ENCODE measurements at regions not wholly inside any gene's neighbourhood (a gene's known extent, or its start where the extent isn't known, plus 50 kb on each side); places are given as distances from the start of the nearest gene placed in this dataset.

DNA sequence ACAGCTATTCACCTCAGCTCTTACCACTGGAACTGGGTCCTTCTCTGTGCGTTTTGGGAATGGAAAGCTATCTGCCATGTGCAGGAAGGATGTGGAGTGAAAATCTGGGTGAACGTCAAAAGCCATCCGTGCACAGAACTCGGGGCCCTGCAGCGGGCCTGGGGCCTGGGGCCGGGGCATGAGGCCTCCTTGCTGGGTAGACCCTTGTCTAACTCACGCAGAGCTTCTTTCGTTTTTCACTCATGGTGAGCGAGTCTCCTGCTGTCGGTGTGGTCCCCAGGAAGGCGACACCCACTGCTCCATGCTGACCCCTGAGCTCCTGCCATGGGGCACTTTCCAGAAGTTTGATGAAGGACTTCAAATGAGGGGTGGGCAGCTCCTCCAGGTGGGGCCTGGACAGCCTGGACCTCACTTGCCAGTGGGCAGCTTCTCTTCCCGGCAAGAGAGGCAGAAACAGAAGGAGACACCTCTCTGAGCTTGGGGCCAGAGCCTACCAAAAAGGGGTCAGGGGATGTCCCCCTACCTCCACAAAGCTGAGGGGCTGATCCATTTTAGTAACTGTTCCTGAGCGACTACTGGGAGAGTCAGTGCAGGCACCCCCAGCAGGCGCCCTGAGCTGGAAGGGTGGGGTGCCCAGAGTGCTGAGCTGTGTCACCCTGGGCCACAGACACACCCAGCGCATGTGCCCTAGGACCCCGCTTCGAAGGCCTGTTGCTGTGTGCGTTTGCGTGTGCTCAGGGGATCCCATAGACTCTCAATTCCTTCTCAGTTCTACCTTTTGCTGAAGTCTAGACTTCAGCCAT, 117.7 kb upstream of the HDAC4 start:
- Histone ChIP-seq H3K27me3 (ENCODE audit: control insufficient read depth in 2 of 2, insufficient read depth in 1 of 2, low read length in 1 of 2) (peaks cover 0 to 1% of the 10 kb centered on the region in 2 donors), H3K4me3 (ENCODE audit: low read length in 2 of 2) (no peak overlapping the region), H3K36me3 (ENCODE audit: control insufficient read depth in 2 of 2, insufficient read depth in 2 of 2, low read length in 1 of 2) (no peaks in the 10 kb centered on the region), H3K4me1 (ENCODE audit: control insufficient read depth in 2 of 2, insufficient read depth in 2 of 2, low read length in 2 of 2) (peaks cover 5 to 26% of the 10 kb centered on the region in 2 donors), H3K27ac (ENCODE audit: low read depth in 1 of 2, low read length in 1 of 2) (no peak overlapping the region), H3K9me3 (ENCODE audit: control insufficient read depth in 2 of 2, insufficient read depth in 1 of 2, low read length in 1 of 2) (peaks cover 0 to 3% of the 10 kb centered on the region in 2 donors)
- no peak for DNase-seq (ENCODE audit: low read depth in 6 of 9, low spot score in 9 of 9)
- 93% methylated on average over 19 of the region's 19 CpGs for WGBS

- H3K27ac ChIP-seq (ENCODE audit: low read depth in 1 of 2, low read length in 1 of 2), result no peak overlapping the region
- no peaks in the 10 kb centered on the region for H3K36me3 ChIP-seq (ENCODE audit: control insufficient read depth in 2 of 2, insufficient read depth in 2 of 2, low read length in 1 of 2)
- 98% methylated on average over 16 of the region's 16 CpGs for WGBS
- H3K9me3 ChIP-seq (ENCODE audit: control insufficient read depth in 2 of 2, insufficient read depth in 1 of 2, low read length in 1 of 2), result peaks cover 0 to 3% of the 10 kb centered on the region in 2 donors
- DNase-seq (ENCODE audit: low read depth in 6 of 9, low spot score in 9 of 9), result no peak
- no peak overlapping the region for H3K4me3 ChIP-seq (ENCODE audit: low read length in 2 of 2)
- H3K27me3 ChIP-seq (ENCODE audit: control insufficient read depth in 2 of 2, insufficient read depth in 1 of 2, low read length in 1 of 2), result no peaks in the 10 kb centered on the region
- peaks cover 5 to 26% of the 10 kb centered on the region in 2 donors for H3K4me1 ChIP-seq (ENCODE audit: control insufficient read depth in 2 of 2, insufficient read depth in 2 of 2, low read length in 2 of 2)
Observed at GRCh38 chr2:239517686-239518085, 116.9 kb upstream of the HDAC4 start.

- DNase-seq (ENCODE audit: low read depth in 6 of 9, low spot score in 9 of 9), result no peak
- Histone ChIP-seq H3K4me1 (ENCODE audit: control insufficient read depth in 2 of 2, insufficient read depth in 2 of 2, low read length in 2 of 2) (peaks cover 5 to 26% of the 10 kb centered on the region in 2 donors), H3K27ac (ENCODE audit: low read depth in 1 of 2, low read length in 1 of 2) (no peak overlapping the region), H3K27me3 (ENCODE audit: control insufficient read depth in 2 of 2, insufficient read depth in 1 of 2, low read length in 1 of 2) (no peaks in the 10 kb centered on the region), H3K9me3 (ENCODE audit: control insufficient read depth in 2 of 2, insufficient read depth in 1 of 2, low read length in 1 of 2) (peaks cover 2 to 11% of the 10 kb centered on the region in 2 donors), H3K4me3 (ENCODE audit: low read length in 2 of 2) (no peak overlapping the region), H3K36me3 (ENCODE audit: control insufficient read depth in 2 of 2, insufficient read depth in 2 of 2, low read length in 1 of 2) (no peaks in the 10 kb centered on the region)
- WGBS, result 97% methylated on average over 11 of the region's 11 CpGs
Observed at GRCh38 chr2:239516954-239517305, 116.1 kb upstream of the HDAC4 start.

GRCh38 chr2:239516286-239516953, 115.6 kb upstream of the HDAC4 start:
- no peaks in the 10 kb centered on the region for H3K36me3 ChIP-seq (ENCODE audit: control insufficient read depth in 2 of 2, insufficient read depth in 2 of 2, low read length in 1 of 2)
- no peaks in the 10 kb centered on the region for H3K27me3 ChIP-seq (ENCODE audit: control insufficient read depth in 2 of 2, insufficient read depth in 1 of 2, low read length in 1 of 2)
- 91% methylated on average over 13 of the region's 13 CpGs for WGBS
- H3K4me1 ChIP-seq (ENCODE audit: control insufficient read depth in 2 of 2, insufficient read depth in 2 of 2, low read length in 2 of 2), result peaks cover 5 to 26% of the 10 kb centered on the region in 2 donors
- DNase-seq (ENCODE audit: low read depth in 6 of 9, low spot score in 9 of 9), result no peak
- H3K27ac ChIP-seq (ENCODE audit: low read depth in 1 of 2, low read length in 1 of 2), result no peak overlapping the region
- peaks cover 2 to 12% of the 10 kb centered on the region in 2 donors for H3K9me3 ChIP-seq (ENCODE audit: control insufficient read depth in 2 of 2, insufficient read depth in 1 of 2, low read length in 1 of 2)
- no peak overlapping the region for H3K4me3 ChIP-seq (ENCODE audit: low read length in 2 of 2)

GRCh38 chr2:239514754-239515530, 114.1 kb upstream of the HDAC4 start:
- DNase-seq (ENCODE audit: low read depth in 6 of 9, low spot score in 9 of 9), result no peak
- H3K27ac ChIP-seq (ENCODE audit: low read depth in 1 of 2, low read length in 1 of 2), result no peak overlapping the region
- WGBS, result 87% methylated on average over 24 of the region's 24 CpGs
- no peaks in the 10 kb centered on the region for H3K36me3 ChIP-seq (ENCODE audit: control insufficient read depth in 2 of 2, insufficient read depth in 2 of 2, low read length in 1 of 2)
- H3K9me3 ChIP-seq (ENCODE audit: control insufficient read depth in 2 of 2, insufficient read depth in 1 of 2, low read length in 1 of 2), result peaks cover 2 to 12% of the 10 kb centered on the region in 2 donors
- no peak overlapping the region for H3K4me3 ChIP-seq (ENCODE audit: low read length in 2 of 2)
- H3K4me1 ChIP-seq (ENCODE audit: control insufficient read depth in 2 of 2, insufficient read depth in 2 of 2, low read length in 2 of 2), result peaks cover 5 to 22% of the 10 kb centered on the region in 2 donors
- no peaks in the 10 kb centered on the region for H3K27me3 ChIP-seq (ENCODE audit: control insufficient read depth in 2 of 2, insufficient read depth in 1 of 2, low read length in 1 of 2)

DNA sequence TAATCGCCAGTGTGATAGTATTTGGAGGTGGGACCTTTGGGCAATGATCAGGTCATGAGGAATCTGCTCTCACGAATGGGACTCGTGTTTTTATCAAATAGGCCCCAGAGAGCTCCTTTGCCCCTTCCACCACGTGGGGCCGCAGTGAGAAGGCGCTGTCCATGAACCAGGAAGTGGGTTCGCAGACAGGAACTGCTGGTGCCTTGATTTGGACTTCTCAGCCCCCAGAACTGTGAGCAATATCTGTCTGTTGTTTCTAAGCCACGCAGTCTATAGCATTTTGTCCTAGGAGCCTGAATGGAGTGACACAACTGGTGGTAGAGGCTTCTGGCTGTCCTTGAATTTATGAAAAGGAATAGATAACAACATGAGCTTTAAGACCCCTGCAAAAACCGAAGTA, 111.2 kb upstream of the HDAC4 start:
- H3K27me3 ChIP-seq (ENCODE audit: control insufficient read depth in 2 of 2, insufficient read depth in 1 of 2, low read length in 1 of 2), result no peaks in the 10 kb centered on the region
- no peak overlapping the region for H3K27ac ChIP-seq (ENCODE audit: low read depth in 1 of 2, low read length in 1 of 2)
- H3K9me3 ChIP-seq (ENCODE audit: control insufficient read depth in 2 of 2, insufficient read depth in 1 of 2, low read length in 1 of 2), result peaks cover 2 to 12% of the 10 kb centered on the region in 2 donors
- no peak overlapping the region for H3K4me3 ChIP-seq (ENCODE audit: low read length in 2 of 2)
- DNase-seq (ENCODE audit: low read depth in 6 of 9, low spot score in 9 of 9), result no peak
- H3K4me1 ChIP-seq (ENCODE audit: control insufficient read depth in 2 of 2, insufficient read depth in 2 of 2, low read length in 2 of 2), result peaks cover 10 to 26% of the 10 kb centered on the region in 2 donors
- no peaks in the 10 kb centered on the region for H3K36me3 ChIP-seq (ENCODE audit: control insufficient read depth in 2 of 2, insufficient read depth in 2 of 2, low read length in 1 of 2)
- WGBS, result 94% methylated on average over 9 of the region's 9 CpGs

GRCh38 chr2:239509373-239510143, 108.7 kb upstream of the HDAC4 start:
- 75% methylated on average over 19 of the region's 19 CpGs for WGBS
- no peaks in the 10 kb centered on the region for H3K27me3 ChIP-seq (ENCODE audit: control insufficient read depth in 2 of 2, insufficient read depth in 1 of 2, low read length in 1 of 2)
- H3K4me3 ChIP-seq (ENCODE audit: low read length in 2 of 2), result no peak overlapping the region
- peaks cover 2 to 17% of the 10 kb centered on the region in 2 donors for H3K9me3 ChIP-seq (ENCODE audit: control insufficient read depth in 2 of 2, insufficient read depth in 1 of 2, low read length in 1 of 2)
- no peak for DNase-seq (ENCODE audit: low read depth in 6 of 9, low spot score in 9 of 9)
- H3K4me1 ChIP-seq (ENCODE audit: control insufficient read depth in 2 of 2, insufficient read depth in 2 of 2, low read length in 2 of 2), result peaks cover 10 to 34% of the 10 kb centered on the region in 2 donors
- no peak overlapping the region for H3K27ac ChIP-seq (ENCODE audit: low read depth in 1 of 2, low read length in 1 of 2)
- H3K36me3 ChIP-seq (ENCODE audit: control insufficient read depth in 2 of 2, insufficient read depth in 2 of 2, low read length in 1 of 2), result no peaks in the 10 kb centered on the region

DNA sequence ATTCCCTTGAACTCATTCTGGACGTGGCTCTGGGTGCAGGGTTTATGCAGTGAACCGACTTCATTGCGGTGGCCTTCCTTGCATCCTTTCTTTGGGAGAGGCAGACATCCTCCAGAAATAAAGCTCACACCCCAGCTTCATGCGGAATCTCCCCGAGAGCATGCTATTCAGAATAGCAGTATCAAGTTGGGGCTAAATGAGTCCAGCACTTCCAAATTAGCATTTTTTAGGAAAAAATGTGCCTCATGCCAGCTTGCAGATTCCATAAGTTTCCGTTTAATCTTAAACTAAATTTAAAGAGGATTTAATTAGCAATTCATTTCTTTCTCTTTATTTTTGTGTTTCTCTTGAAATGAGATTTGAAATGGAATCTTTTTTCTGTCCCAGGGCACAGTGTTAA, 107.4 kb upstream of the HDAC4 start:
- WGBS, result 94% methylated on average over 6 of the region's 6 CpGs
- Histone ChIP-seq H3K27ac (ENCODE audit: low read depth in 1 of 2, low read length in 1 of 2) (no peak overlapping the region), H3K4me3 (ENCODE audit: low read length in 2 of 2) (no peak overlapping the region), H3K36me3 (ENCODE audit: control insufficient read depth in 2 of 2, insufficient read depth in 2 of 2, low read length in 1 of 2) (no peaks in the 10 kb centered on the region), H3K9me3 (ENCODE audit: control insufficient read depth in 2 of 2, insufficient read depth in 1 of 2, low read length in 1 of 2) (peaks cover 2 to 14% of the 10 kb centered on the region in 2 donors), H3K27me3 (ENCODE audit: control insufficient read depth in 2 of 2, insufficient read depth in 1 of 2, low read length in 1 of 2) (no peaks in the 10 kb centered on the region), H3K4me1 (ENCODE audit: control insufficient read depth in 2 of 2, insufficient read depth in 2 of 2, low read length in 2 of 2) (peaks cover 10 to 31% of the 10 kb centered on the region in 2 donors)
- DNase-seq (ENCODE audit: low read depth in 6 of 9, low spot score in 9 of 9), result no peak
